HepG2 (cell line): ENCODE measurements at regions not wholly inside any gene's neighbourhood (a gene's known extent, or its start where the extent isn't known, plus 50 kb on each side); places are given as distances from the start of the nearest gene placed in this dataset.

Source experiments
- BCL3 ChIP-seq: sonication (generic); formaldehyde crosslinking; IDR thresholded peaks from 2 replicates; pipeline ENCODE4 v1.5.1; 2020; ENCODE audit warnings: mild to moderate bottlenecking, missing genetic modification reagents, moderate library complexity
- BRF2 ChIP-seq: sonication (generic); formaldehyde crosslinking; IDR thresholded peaks from 2 replicates; pipeline ENCODE4 v1.8.1; 2022; ENCODE audit warnings: mild to moderate bottlenecking, missing genetic modification reagents
- CENPX ChIP-seq: sonication (generic); formaldehyde crosslinking; IDR thresholded peaks from 2 replicates; pipeline ENCODE4 v1.9.0; 2021; ENCODE audit warnings: mild to moderate bottlenecking, missing genetic modification reagents, moderate library complexity
- CREM ChIP-seq, 2 experiments: sonication (generic) in 1 of 2; formaldehyde crosslinking in 1 of 2; IDR thresholded peaks; 2 replicates each; pipeline versions ENCODE4 v1.4.0 to v1.6.1; 2016 to 2020; ENCODE audit warnings: antibody characterized with exemption in 1 of 2, mild to moderate bottlenecking in 1 of 2, missing genetic modification reagents in 1 of 2
- DBP ChIP-seq: sonication (generic); formaldehyde crosslinking; IDR thresholded peaks from 2 replicates; pipeline ENCODE4 v1.4.0; 2020; ENCODE audit warnings: missing genetic modification reagents; ENCODE audit errors: not compliant biosample characterization
- FOSL1 ChIP-seq: sonication (generic); formaldehyde crosslinking; IDR thresholded peaks from 2 replicates; pipeline ENCODE4 v1.9.0; 2021; ENCODE audit warnings: missing genetic modification reagents, borderline replicate concordance
- HCFC1 ChIP-seq: fragments of 150-350 bp; IDR thresholded peaks from 2 replicates; pipeline ENCODE4 v1.6.1; 2014; ENCODE audit warnings: low read depth, low read length
- ISL2 ChIP-seq: sonication (generic); formaldehyde crosslinking; IDR thresholded peaks from 2 replicates; pipeline ENCODE4 v1.5.0; 2020; ENCODE audit warnings: missing genetic modification reagents
- KMT2B ChIP-seq: IDR thresholded peaks from 2 replicates; pipeline ENCODE4 v1.6.1; 2016; ENCODE audit warnings: missing genetic modification reagents, missing compliant biosample characterization
- MED8 ChIP-seq: sonication (generic); formaldehyde crosslinking; IDR thresholded peaks from 2 replicates; pipeline ENCODE4 v1.8.1; 2023; ENCODE audit warnings: mild to moderate bottlenecking, missing genetic modification reagents; ENCODE audit not compliant: insufficient replicate concordance
- MTERF4 ChIP-seq: sonication (generic); formaldehyde crosslinking; IDR thresholded peaks from 2 replicates; pipeline ENCODE4 v1.8.0; 2023; ENCODE audit warnings: mild to moderate bottlenecking, missing genetic modification reagents
- MXD3 ChIP-seq: IDR thresholded peaks from 2 replicates; pipeline ENCODE4 v1.6.1; 2016; ENCODE audit warnings: mild to moderate bottlenecking, missing biosample characterization, missing genetic modification reagents
- NKX3-1 ChIP-seq: sonication (generic); formaldehyde crosslinking; IDR thresholded peaks from 2 replicates; pipeline ENCODE4 v1.5.0; 2020; ENCODE audit warnings: missing genetic modification reagents
- POGZ ChIP-seq: sonication (generic); formaldehyde crosslinking; IDR thresholded peaks from 2 replicates; pipeline ENCODE4 v1.4.0; 2020; ENCODE audit warnings: mild to moderate bottlenecking, missing genetic modification reagents
- POLR2AphosphoS5 ChIP-seq: IDR thresholded peaks from 2 replicates; pipeline ENCODE4 v1.6.1; 2012; ENCODE audit warnings: low read depth, low read length
- RBAK ChIP-seq: sonication (generic); formaldehyde crosslinking; IDR thresholded peaks from 2 replicates; pipeline ENCODE4 v1.5.1; 2020; ENCODE audit warnings: mild to moderate bottlenecking, missing genetic modification reagents
- TARDBP ChIP-seq: sonication (generic); formaldehyde crosslinking; IDR thresholded peaks from 2 replicates; pipeline ENCODE4 v1.8.0; 2022; ENCODE audit warnings: mild to moderate bottlenecking, missing genetic modification reagents
- TBP ChIP-seq: sonication (generic); formaldehyde crosslinking; IDR thresholded peaks from 2 replicates; pipeline ENCODE4 v1.5.0; 2020; ENCODE audit warnings: missing genetic modification reagents
- ZBTB4 ChIP-seq: sonication (generic); formaldehyde crosslinking; IDR thresholded peaks from 2 replicates; pipeline ENCODE4 v1.4.0; 2020; ENCODE audit warnings: missing genetic modification reagents, mild to moderate bottlenecking, borderline replicate concordance
- ZNF10 ChIP-seq: sonication (generic); formaldehyde crosslinking; IDR thresholded peaks from 2 replicates; pipeline ENCODE4 v1.4.0; 2020; ENCODE audit warnings: mild to moderate bottlenecking, low read depth, missing genetic modification reagents, borderline replicate concordance
- ZNF136 ChIP-seq: sonication (generic); formaldehyde crosslinking; IDR thresholded peaks from 2 replicates; pipeline ENCODE4 v1.8.1; 2022; ENCODE audit warnings: low read depth, mild to moderate bottlenecking, moderate library complexity, missing genetic modification reagents
- ZNF160 ChIP-seq: sonication (generic); formaldehyde crosslinking; IDR thresholded peaks from 2 replicates; pipeline ENCODE4 v1.8.0; 2022; ENCODE audit warnings: mild to moderate bottlenecking, inconsistent platforms, missing genetic modification reagents
- ZNF572 ChIP-seq: sonication (generic); formaldehyde crosslinking; IDR thresholded peaks from 2 replicates; pipeline ENCODE4 v1.5.1; 2020; ENCODE audit warnings: mild to moderate bottlenecking, missing genetic modification reagents

DNA sequence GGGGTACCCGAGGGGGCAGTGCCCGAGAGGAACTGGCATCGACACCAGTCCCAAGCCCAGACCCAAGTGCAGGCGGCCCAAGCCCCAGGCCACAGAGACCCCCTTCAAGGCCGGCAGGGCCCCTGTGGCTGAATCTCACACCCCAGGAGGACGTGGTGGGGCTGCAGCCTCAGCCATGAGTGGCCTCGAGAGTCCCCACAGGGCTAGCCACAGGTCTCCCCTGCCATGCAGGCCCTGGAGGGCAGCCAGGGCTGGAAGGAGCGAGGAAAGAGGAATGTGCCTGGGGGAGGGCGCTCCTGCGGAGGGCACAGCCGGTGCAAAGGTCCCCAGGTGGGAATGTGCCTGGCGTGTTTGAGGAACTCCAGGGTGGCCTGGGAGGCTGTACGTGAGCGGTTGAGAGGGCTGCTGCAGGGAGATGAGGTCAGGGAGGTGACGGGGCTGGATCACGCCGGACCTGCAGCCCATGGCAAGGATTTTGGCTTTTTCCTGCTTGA lies 86.1 kb downstream of the NCOR2 start (continued):
- no peak for TF ChIP-seq ZBTB4 (CRISPR knock-in tag)
- TF ChIP-seq MXD3: no peak
- no peak for TF ChIP-seq KMT2B
- TF ChIP-seq POLR2AphosphoS5: no peak
- no peak for TF ChIP-seq ISL2 (CRISPR knock-in tag)
- TF ChIP-seq CENPX (CRISPR knock-in tag): no peak
- no peak for TF ChIP-seq TBP (CRISPR knock-in tag)
- TF ChIP-seq BCL3 (CRISPR knock-in tag): no peak
- no peak for TF ChIP-seq HCFC1
- no peak for TF ChIP-seq FOSL1 (CRISPR knock-in tag)
- TF ChIP-seq BRF2 (CRISPR knock-in tag): no peak
- no peak for TF ChIP-seq TARDBP (CRISPR knock-in tag)
- TF ChIP-seq ZNF572 (CRISPR knock-in tag): no peak
- TF ChIP-seq ZNF10 (CRISPR knock-in tag): no peak
- TF ChIP-seq POGZ (CRISPR knock-in tag): no peak
- TF ChIP-seq MED8 (CRISPR knock-in tag): no peak
- TF ChIP-seq NKX3-1: no peak
- TF ChIP-seq MTERF4 (CRISPR knock-in tag): no peak
- TF ChIP-seq ZNF136 (CRISPR knock-in tag): no peak
- no peak for TF ChIP-seq RBAK
- no peak for TF ChIP-seq DBP
- no peak for TF ChIP-seq ZNF160 (CRISPR knock-in tag)
- no peak for TF ChIP-seq CREM (IDR thresholded peaks at IDR 0.05)
- TF ChIP-seq CREM (CRISPR knock-in tag; IDR thresholded peaks at IDR 0.05): no peak
